HUDEP-2 (cell line): ENCODE measurements at regions not wholly inside any gene's neighbourhood (a gene's known extent, or its start where the extent isn't known, plus 50 kb on each side); places are given as distances from the start of the nearest gene placed in this dataset.
"Not testable (repeated sequence)": the region's sequence is repeated elsewhere in the genome, so short reads cannot be mapped to it uniquely, and the experiment has no call there.

Experiments used
- DNase-seq, 76 experiments: peaks; one replicate each; lab custom pipeline; 2025; ENCODE audit not compliant: unreplicated experiment in 76 of 76; lab: John Stamatoyannopoulos, UW

GRCh38 chr17:54177606-54178308 lies 355.0 kb downstream of the KIF2B start:
- DNase-seq = no peak

- no peak for DNase-seq
Measured at GRCh38 chr17:54180950-54181349, 358.2 kb downstream of the KIF2B start.

- no peak for DNase-seq
Measured at GRCh38 chr17:54191261-54191660, 368.5 kb downstream of the KIF2B start.

- no peak for DNase-seq
Measured at GRCh38 chr17:54194268-54194667, 371.5 kb downstream of the KIF2B start.

- no peak for DNase-seq
Measured at GRCh38 chr17:54196751-54197150, 374.0 kb downstream of the KIF2B start.

- DNase-seq = not testable (repeated sequence)
Measured at GRCh38 chr17:54201380-54201779, 378.7 kb downstream of the KIF2B start.

- DNase-seq = no peak
Measured at GRCh38 chr17:54220829-54221228, 398.1 kb downstream of the KIF2B start.

- DNase-seq = no peak
Measured at GRCh38 chr17:54221499-54221898, 398.8 kb downstream of the KIF2B start.

- no peak for DNase-seq
Measured at GRCh38 chr17:54235571-54235970, 412.8 kb downstream of the KIF2B start.

GRCh38 chr17:54237911-54238515 lies 415.3 kb downstream of the KIF2B start:
- no peak for DNase-seq

- no peak for DNase-seq
Measured at GRCh38 chr17:54239291-54239690, 416.6 kb downstream of the KIF2B start.

- DNase-seq = no peak
Measured at GRCh38 chr17:54255696-54256095, 433.0 kb downstream of the KIF2B start.

- no peak for DNase-seq
Measured at GRCh38 chr17:54256401-54256929, 433.7 kb downstream of the KIF2B start.

- DNase-seq = no peak
Measured at GRCh38 chr17:54257440-54257839, 434.7 kb downstream of the KIF2B start.

- DNase-seq = no peak
Measured at GRCh38 chr17:54259476-54259875, 436.7 kb downstream of the KIF2B start.

GRCh38 chr17:54261465-54261864 lies 438.7 kb downstream of the KIF2B start:
- no peak for DNase-seq

- no peak for DNase-seq
Measured at GRCh38 chr17:54269881-54270280, 447.2 kb downstream of the KIF2B start.

GRCh38 chr17:54270499-54270898 lies 447.8 kb downstream of the KIF2B start:
- DNase-seq = no peak

- DNase-seq = no peak
Measured at GRCh38 chr17:54277868-54278267, 455.1 kb downstream of the KIF2B start.

- DNase-seq = no peak
Measured at GRCh38 chr17:54280741-54281140, 458.0 kb downstream of the KIF2B start.

GRCh38 chr17:54282886-54283285 lies 460.2 kb downstream of the KIF2B start:
- no peak for DNase-seq

GRCh38 chr17:54307351-54307750 lies 484.6 kb downstream of the KIF2B start:
- DNase-seq = no peak
